Activated naive CD4-positive, alpha-beta T cell treated with anti-CD3 and anti-CD28 coated beads, Interleukin-2, amount 50 U/mL, for 72 hours (primary cell): ENCODE measurements at regions not wholly inside any gene's neighbourhood (a gene's known extent, or its start where the extent isn't known, plus 50 kb on each side); places are given as distances from the start of the nearest gene placed in this dataset.

Source experiments
- ATAC-seq, 2 donors: fragments of 150-1000 bp; cut with Tn5 transposase; 2 replicates each; pipeline ENCODE4 v1.10.0; 2021; ENCODE audit warnings: mild to moderate bottlenecking in 2 of 2, moderate library complexity in 2 of 2
- DNase-seq, 2 donors: peaks; one replicate each; pipeline ENCODE4 v3.0.0; 2021 to 2022; ENCODE audit warnings: low spot score in 2 of 2
- H3K27ac Mint-ChIP-seq, 2 donors: one replicate each; pipeline ENCODE4 v1.8.0; 2022; ENCODE audit warnings: mild to moderate bottlenecking in 2 of 2, mixed read lengths in 2 of 2
- H3K36me3 Mint-ChIP-seq, 2 donors: one replicate each; pipeline ENCODE4 v1.8.0; 2022; ENCODE audit warnings: mixed read lengths in 2 of 2
- H3K9me3 Mint-ChIP-seq, 2 donors: one replicate each; pipeline ENCODE4 v1.8.0; 2022; ENCODE audit warnings: mixed read lengths in 2 of 2

DNA sequence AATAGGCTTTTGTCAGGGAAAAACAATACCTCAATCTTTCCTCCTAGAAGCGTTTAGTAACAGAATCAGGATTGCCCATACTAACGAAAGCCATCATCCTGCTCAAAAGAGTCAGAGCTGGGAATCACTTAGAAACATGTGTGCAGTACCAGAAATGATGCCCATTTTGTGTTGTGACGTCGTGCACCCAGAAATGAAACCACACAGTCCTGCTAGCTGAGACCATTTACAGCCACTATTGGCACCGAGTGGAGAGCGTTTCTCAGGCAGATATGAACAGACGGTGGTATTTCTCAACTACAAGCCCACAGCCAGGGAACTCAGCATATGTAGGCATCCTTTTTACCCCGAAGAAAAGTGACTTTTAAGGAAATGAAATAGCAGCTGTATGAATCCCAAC is 284.3 kb upstream of the LRATD1 start:
- DNase-seq (no peak), ATAC-seq (no peak)
- Mint-ChIP-seq H3K9me3 (peaks cover 6 to 21% of the 10 kb centered on the region in 2 donors), H3K36me3 (no peaks in the 10 kb centered on the region), H3K27ac (no peak overlapping the region)

GRCh38 chr2:14350856-14351255 is 281.7 kb upstream of the LRATD1 start:
- ATAC-seq (no peak), DNase-seq (no peak)
- Mint-ChIP-seq H3K9me3 (peaks cover 9 to 22% of the 10 kb centered on the region in 2 donors), H3K27ac (no peak overlapping the region), H3K36me3 (no peaks in the 10 kb centered on the region)

GRCh38 chr2:14352067-14352466 is 280.4 kb upstream of the LRATD1 start:
- no peak for DNase-seq
- H3K27ac Mint-ChIP-seq = no peak overlapping the region
- H3K36me3 Mint-ChIP-seq = no peaks in the 10 kb centered on the region

DNA sequence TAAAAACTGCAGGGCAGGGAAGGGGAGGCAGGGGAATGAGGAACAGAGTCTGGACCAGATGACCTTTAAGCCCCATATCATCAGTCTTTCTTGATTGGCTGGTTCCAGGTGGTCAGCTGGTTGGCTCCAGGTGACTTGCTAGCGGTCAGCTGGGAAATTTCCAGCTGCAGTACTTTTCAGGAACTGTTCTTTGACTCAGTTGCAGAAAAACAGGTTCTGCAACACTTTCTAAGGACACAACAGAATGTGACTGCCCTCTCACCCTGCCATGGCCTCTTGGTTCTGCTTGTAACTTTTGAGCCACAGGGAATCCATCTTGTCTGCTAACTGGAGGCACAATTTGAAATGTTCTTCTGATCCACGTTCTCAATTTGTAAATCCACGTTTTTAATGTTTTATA is 278.3 kb upstream of the LRATD1 start:
- Mint-ChIP-seq H3K27ac (no peak overlapping the region), H3K36me3 (no peaks in the 10 kb centered on the region), H3K9me3 (peaks cover 11 to 20% of the 10 kb centered on the region in 2 donors)
- DNase-seq (no peak), ATAC-seq (no peak)

More at GRCh38 chr2:14352067-14352466, 280.4 kb upstream of the LRATD1 start:
- peaks cover 11 to 24% of the 10 kb centered on the region in 2 donors for H3K9me3 Mint-ChIP-seq
- ATAC-seq = no peak

DNA sequence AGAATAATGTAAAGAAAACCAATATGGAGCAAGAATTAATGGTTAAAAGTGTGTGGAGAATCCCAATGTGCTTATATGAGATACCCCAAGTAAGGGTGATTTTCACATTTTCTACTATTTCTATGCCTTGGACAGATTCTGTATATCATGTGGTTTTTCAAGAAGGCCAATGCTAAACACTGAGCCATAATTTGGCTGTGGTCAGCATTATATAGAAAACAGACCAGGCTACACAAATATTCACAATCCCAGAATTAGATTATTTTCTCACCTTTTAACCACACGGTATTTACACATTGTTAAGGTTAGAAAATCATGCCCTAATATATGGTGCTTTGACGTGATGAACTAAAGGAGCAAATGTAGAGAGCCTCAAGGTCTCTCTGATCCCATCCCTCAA is 277.4 kb upstream of the LRATD1 start:
- H3K27ac Mint-ChIP-seq = no peak overlapping the region
- no peaks in the 10 kb centered on the region for H3K36me3 Mint-ChIP-seq
- H3K9me3 Mint-ChIP-seq = peaks cover 5 to 16% of the 10 kb centered on the region in 2 donors
- DNase-seq = no peak
- no peak for ATAC-seq

DNA sequence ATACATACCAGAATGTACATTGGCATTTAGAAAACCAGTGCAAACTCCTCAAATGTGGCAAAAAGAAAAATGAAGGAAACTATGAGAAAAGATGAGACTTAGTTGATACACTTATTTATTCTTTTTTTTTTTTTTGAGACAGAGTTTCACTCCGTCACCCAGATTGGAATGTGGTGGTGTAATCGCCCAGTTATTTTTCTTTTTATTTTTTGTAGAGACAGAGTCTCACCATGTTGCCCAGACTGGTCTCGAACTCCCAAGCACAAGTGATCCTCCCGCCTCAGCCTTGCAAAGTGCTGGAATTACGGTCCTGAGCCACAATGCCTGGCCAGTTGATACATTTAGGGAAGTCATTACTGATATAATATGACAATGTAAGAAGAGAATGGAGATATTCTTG is 274.2 kb upstream of the LRATD1 start:
- DNase-seq (no peak), ATAC-seq (no peak)
- Mint-ChIP-seq H3K27ac (no peak overlapping the region), H3K36me3 (no peaks in the 10 kb centered on the region), H3K9me3 (peaks cover 5 to 18% of the 10 kb centered on the region in 2 donors)

DNA sequence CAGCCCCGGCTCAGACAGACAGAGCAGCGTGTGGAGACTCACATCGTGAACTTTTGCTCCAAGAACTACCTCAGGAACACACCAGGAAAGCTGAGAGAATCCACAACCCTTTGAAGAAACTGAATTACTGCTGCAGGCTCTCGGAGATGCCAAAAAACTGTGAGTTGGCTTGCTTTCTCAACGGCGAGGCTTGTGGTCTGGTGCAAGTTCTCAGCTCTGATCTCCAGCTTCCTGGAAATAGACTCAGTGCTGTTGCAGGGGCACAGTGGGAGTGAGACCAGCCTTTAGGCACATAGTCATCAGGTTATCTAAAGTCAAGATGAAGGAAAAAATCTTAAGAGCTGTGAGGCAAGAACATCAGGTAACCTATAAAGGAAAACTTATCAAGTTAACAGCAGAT is 273.7 kb upstream of the LRATD1 start:
- no peak for DNase-seq
- Mint-ChIP-seq H3K27ac (no peak overlapping the region), H3K9me3 (peaks cover 5 to 20% of the 10 kb centered on the region in 2 donors), H3K36me3 (no peaks in the 10 kb centered on the region)
- no peak for ATAC-seq

GRCh38 chr2:14363137-14363536 is 269.4 kb upstream of the LRATD1 start:
- H3K27ac Mint-ChIP-seq = no peak overlapping the region
- ATAC-seq (no peak), DNase-seq (no peak)
- peaks cover 9 to 25% of the 10 kb centered on the region in 2 donors for H3K9me3 Mint-ChIP-seq
- H3K36me3 Mint-ChIP-seq = no peaks in the 10 kb centered on the region

DNA sequence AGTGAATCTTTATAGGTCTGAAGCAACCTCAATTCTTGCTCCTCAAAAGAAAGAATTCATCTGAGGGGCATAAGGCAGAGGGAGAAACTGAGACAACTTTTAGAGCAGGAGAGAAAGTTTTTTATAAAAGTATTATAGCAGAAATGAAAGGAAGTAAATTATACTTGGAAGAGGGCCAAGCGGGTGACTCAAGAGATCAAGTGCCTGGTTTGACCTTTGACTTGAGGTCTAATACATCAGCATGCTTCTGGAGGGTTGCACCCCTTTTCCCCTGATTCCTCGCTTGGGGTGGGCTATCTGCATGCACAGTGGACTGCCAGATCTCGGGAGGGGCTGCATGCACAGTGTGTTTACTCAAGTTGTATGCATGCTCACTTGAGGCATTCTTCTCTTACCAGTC is 268.5 kb upstream of the LRATD1 start:
- no peak for DNase-seq

DNA sequence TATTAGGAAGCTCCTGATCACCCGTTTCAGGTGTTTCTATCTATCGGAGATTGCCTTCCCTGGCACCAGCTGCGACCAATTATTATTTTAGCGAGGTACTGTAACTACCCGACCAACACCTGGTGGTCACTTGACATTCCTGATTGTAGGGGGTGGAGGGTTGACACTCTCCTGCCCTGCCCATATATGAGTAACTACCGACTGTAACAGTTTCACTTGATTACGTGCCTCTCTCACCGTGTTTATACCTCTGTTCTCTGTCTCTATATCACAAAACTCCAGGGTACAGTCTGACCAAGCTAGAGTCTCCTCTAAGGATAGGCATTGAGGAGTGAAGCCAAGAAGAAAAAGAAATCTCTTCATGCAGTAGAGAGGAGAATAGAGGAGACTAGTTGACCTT is 268.0 kb upstream of the LRATD1 start:
- H3K9me3 Mint-ChIP-seq = peaks cover 9 to 26% of the 10 kb centered on the region in 2 donors
- no peak for DNase-seq
- no peak overlapping the region for H3K27ac Mint-ChIP-seq
- H3K36me3 Mint-ChIP-seq = no peaks in the 10 kb centered on the region
- no peak for ATAC-seq

More for the DNA sequence above, 268.5 kb upstream of the LRATD1 start:
- peaks cover 9 to 25% of the 10 kb centered on the region in 2 donors for H3K9me3 Mint-ChIP-seq
- ATAC-seq = no peak
- no peak overlapping the region for H3K27ac Mint-ChIP-seq
- no peaks in the 10 kb centered on the region for H3K36me3 Mint-ChIP-seq

DNA sequence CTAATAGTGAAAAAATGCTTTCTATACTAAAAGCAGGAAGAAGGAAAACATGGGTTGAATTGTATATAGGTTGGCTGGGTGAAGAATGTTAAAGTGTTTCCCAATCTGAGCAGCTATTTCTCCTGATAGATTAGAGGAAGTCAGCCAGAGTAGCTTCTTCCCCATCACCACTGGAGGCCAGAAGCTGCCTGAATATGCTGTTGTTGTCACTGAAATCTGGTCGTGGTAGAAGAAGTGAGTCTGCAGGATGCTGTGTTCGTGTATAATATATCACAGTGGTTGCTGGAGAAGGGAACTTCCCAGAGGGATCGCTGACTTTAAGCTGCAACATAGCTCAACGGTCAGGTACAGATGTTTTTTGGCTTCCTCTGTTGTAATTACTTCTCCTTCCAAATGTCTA is 247.5 kb upstream of the LRATD1 start:
- H3K9me3 Mint-ChIP-seq = peaks cover 0 to 4% of the 10 kb centered on the region in 2 donors
- H3K27ac Mint-ChIP-seq = no peak overlapping the region
- peaks cover 0 to 1% of the 10 kb centered on the region in 2 donors for H3K36me3 Mint-ChIP-seq
- no peak for ATAC-seq
- no peak for DNase-seq

DNA sequence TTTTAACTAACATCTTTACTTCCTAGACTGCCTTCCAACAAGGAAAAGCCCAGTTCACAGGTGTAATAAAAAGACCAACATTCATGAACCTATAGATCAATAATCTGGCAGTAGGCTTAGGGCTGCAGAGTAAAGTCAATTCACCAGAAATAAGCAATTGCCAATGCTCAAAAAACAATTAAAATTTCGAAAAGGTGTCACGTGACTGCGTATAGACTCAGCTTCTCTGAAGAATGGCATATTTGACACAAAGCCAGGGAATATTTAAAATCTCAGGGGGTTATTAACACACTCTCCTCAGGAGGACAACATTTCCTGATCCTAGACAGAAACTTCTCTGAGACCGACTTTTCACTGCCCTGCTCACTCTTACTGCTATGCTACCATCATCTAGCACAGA is 245.2 kb upstream of the LRATD1 start:
- no peak for ATAC-seq
- peaks cover 0 to 4% of the 10 kb centered on the region in 2 donors for H3K9me3 Mint-ChIP-seq

DNA sequence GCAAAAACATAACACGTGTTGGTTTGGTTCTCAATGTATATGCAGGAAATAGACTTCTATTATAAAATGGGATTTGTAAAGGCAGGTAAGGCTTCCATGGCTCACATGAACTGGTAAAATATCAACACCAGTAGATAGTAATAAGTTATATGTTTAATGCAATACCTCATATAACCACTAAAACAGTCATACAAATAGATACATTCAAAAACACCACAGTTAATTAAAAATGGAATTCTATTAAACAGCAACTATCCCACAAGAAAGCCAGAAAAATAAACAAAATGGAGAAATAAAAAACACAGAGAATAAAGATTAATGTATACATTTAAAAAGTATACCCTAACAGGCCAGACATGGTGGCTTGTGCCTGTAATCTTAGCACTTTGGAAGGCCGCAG is 243.8 kb upstream of the LRATD1 start:
- Mint-ChIP-seq H3K9me3 (peaks cover 0 to 4% of the 10 kb centered on the region in 2 donors), H3K36me3 (no peaks in the 10 kb centered on the region), H3K27ac (no peak overlapping the region)
- ATAC-seq (no peak), DNase-seq (no peak)

More for the DNA sequence above, 245.2 kb upstream of the LRATD1 start:
- Mint-ChIP-seq H3K27ac (no peak overlapping the region), H3K36me3 (no peaks in the 10 kb centered on the region)
- no peak for DNase-seq

GRCh38 chr2:14396533-14397083 is 235.9 kb upstream of the LRATD1 start:
- no peaks in the 10 kb centered on the region for H3K9me3 Mint-ChIP-seq
- no peak overlapping the region for H3K27ac Mint-ChIP-seq
- ATAC-seq = no peak
- no peaks in the 10 kb centered on the region for H3K36me3 Mint-ChIP-seq
- no peak for DNase-seq

- Mint-ChIP-seq H3K27ac (no peak overlapping the region), H3K36me3 (no peaks in the 10 kb centered on the region), H3K9me3 (no peaks in the 10 kb centered on the region)
- ATAC-seq = no peak
- DNase-seq = no peak
These were observed 233.9 kb upstream of the LRATD1 start for GRCh38 chr2:14398641-14399040.

GRCh38 chr2:14401873-14402272 is 230.6 kb upstream of the LRATD1 start:
- DNase-seq = no peak
- Mint-ChIP-seq H3K27ac (no peak overlapping the region), H3K36me3 (no peaks in the 10 kb centered on the region), H3K9me3 (no peaks in the 10 kb centered on the region)
- no peak for ATAC-seq

DNA sequence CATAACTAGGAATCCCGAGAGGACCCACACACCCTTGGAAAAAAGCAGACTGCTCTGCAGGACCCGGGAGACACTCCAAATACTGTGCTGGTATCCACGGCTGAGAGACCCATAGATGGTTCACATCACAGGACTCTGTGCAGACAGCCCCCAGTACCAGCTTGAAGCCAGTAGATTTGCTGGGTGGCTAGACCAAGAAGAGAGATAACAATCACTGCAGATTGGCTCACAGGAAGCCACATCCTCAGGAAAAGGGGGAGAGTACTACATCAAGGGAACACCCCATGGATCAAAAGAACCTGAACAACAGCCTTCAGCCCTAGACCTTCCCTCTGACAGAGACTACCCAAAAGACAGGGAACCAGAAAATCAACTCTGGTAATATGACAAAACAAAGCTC is 223.8 kb upstream of the LRATD1 start:
- Mint-ChIP-seq H3K36me3 (peaks cover 0 to 6% of the 10 kb centered on the region in 2 donors), H3K9me3 (peaks cover 16 to 19% of the 10 kb centered on the region in 2 donors)
- no peak for ATAC-seq

DNA sequence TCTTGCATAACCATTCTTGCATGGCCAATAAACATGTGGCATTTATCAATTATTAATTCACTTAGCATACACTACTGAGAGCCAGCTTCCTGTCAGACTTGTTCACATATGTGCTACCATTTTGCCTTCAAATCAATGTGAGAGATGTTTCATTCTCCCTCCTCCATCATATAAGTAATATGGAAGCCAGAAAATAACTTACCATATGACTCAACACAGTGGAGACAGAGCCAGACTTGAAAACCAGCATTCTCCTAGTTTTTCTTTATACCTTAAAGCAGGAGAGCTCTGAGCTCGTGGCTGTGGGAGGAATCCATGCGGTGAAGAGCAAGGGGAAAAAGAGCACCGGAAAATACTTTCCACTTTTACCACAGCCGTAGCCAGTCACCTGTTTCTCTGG is 215.0 kb upstream of the LRATD1 start:
- Mint-ChIP-seq H3K27ac (no peak overlapping the region), H3K36me3 (no peaks in the 10 kb centered on the region), H3K9me3 (peaks cover 32 to 34% of the 10 kb centered on the region in 2 donors)
- ATAC-seq = no peak
- DNase-seq = no peak

More for the DNA sequence above, 223.8 kb upstream of the LRATD1 start:
- DNase-seq = no peak
- no peak overlapping the region for H3K27ac Mint-ChIP-seq
